ENCODE measurements at regions not wholly inside any gene's neighbourhood (a gene's known extent, or its start where the extent isn't known, plus 50 kb on each side); places are given as distances from the start of the nearest gene placed in this dataset.

DNA sequence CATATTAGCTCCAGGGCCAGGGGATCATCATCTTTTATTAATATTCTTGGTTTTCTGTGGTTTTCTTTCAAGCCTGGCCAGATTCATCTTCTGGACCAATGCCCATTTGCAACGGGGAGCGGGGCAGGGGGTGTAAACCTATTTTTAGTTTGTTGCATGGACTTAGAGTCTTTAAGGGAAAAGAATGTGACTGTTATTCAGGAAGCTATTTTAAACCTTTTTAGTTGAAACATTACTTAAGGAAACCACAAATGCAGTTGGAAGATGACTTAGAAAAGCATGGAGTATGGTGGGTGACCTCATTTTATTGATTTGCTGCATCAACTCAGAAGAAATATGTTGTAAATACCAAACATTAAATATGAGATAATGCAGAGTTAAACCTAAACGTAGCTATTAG is 368.4 kb upstream of the E2F7 start:
- DNase-seq (ENCODE audit: low spot score), result no peak
- in situ Hi-C loops (cut with MboI; ENCODE audit: low pct_unique_long_range_greater_than_20kb, low sequenced_read_pairs, unreplicated experiment), result no loop called here
- TF ChIP-seq, protein P1, sequence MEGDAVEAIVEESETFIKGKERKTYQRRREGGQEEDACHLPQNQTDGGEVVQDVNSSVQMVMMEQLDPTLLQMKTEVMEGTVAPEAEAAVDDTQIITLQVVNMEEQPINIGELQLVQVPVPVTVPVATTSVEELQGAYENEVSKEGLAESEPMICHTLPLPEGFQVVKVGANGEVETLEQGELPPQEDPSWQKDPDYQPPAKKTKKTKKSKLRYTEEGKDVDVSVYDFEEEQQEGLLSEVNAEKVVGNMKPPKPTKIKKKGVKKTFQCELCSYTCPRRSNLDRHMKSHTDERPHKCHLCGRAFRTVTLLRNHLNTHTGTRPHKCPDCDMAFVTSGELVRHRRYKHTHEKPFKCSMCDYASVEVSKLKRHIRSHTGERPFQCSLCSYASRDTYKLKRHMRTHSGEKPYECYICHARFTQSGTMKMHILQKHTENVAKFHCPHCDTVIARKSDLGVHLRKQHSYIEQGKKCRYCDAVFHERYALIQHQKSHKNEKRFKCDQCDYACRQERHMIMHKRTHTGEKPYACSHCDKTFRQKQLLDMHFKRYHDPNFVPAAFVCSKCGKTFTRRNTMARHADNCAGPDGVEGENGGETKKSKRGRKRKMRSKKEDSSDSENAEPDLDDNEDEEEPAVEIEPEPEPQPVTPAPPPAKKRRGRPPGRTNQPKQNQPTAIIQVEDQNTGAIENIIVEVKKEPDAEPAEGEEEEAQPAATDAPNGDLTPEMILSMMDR (IDR thresholded peaks at IDR 0.05; ENCODE audit: extremely low read depth, insufficient read depth, missing control alignments), result no peak

GRCh38 chr12:77429426-77429825 is 364.1 kb upstream of the E2F7 start:
- in situ Hi-C loops (cut with MboI; ENCODE audit: low pct_unique_long_range_greater_than_20kb, low sequenced_read_pairs, unreplicated experiment), result no loop called here
- DNase-seq (ENCODE audit: low spot score), result no peak
- TF ChIP-seq, protein P1 (IDR thresholded peaks at IDR 0.05; ENCODE audit: extremely low read depth, insufficient read depth, missing control alignments), result no peak

GRCh38 chr12:77421152-77421551 is 355.8 kb upstream of the E2F7 start:
- in situ Hi-C loops (cut with MboI; ENCODE audit: low pct_unique_long_range_greater_than_20kb, low sequenced_read_pairs, unreplicated experiment), result no loop called here
- no peak for DNase-seq (ENCODE audit: low spot score)
- TF ChIP-seq, protein P1 (IDR thresholded peaks at IDR 0.05; ENCODE audit: extremely low read depth, insufficient read depth, missing control alignments), result no peak

- DNase-seq (ENCODE audit: low spot score), result no peak
- TF ChIP-seq, protein P1 (IDR thresholded peaks at IDR 0.05; ENCODE audit: extremely low read depth, insufficient read depth, missing control alignments), result no peak
- in situ Hi-C loops (cut with MboI; ENCODE audit: low pct_unique_long_range_greater_than_20kb, low sequenced_read_pairs, unreplicated experiment), result no loop called here
Observed at GRCh38 chr12:77409551-77409950, 344.2 kb upstream of the E2F7 start.

DNA sequence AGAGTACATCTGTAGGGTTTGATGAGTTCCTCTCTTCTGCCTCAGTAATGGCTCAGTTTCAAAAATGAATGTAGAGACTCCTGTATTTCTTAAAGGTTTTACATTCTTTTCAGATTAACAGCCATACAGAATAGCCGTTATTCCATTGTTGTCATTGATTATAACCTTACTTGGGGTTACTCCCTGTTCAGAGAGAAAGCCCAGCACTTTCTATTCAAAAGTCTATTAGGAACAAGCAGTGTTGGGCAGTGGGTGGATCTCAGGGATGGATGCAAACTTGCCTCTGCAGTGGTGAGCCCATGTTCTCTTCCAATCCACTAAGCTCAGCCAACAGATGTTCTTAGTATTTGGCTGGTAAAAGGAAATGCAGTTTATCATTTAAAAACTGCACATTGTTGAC is 342.6 kb upstream of the E2F7 start:
- in situ Hi-C loops (cut with MboI; ENCODE audit: low pct_unique_long_range_greater_than_20kb, low sequenced_read_pairs, unreplicated experiment), result no loop called here
- TF ChIP-seq, protein P1 (IDR thresholded peaks at IDR 0.05; ENCODE audit: extremely low read depth, insufficient read depth, missing control alignments), result no peak
- DNase-seq (ENCODE audit: low spot score), result no peak

DNA sequence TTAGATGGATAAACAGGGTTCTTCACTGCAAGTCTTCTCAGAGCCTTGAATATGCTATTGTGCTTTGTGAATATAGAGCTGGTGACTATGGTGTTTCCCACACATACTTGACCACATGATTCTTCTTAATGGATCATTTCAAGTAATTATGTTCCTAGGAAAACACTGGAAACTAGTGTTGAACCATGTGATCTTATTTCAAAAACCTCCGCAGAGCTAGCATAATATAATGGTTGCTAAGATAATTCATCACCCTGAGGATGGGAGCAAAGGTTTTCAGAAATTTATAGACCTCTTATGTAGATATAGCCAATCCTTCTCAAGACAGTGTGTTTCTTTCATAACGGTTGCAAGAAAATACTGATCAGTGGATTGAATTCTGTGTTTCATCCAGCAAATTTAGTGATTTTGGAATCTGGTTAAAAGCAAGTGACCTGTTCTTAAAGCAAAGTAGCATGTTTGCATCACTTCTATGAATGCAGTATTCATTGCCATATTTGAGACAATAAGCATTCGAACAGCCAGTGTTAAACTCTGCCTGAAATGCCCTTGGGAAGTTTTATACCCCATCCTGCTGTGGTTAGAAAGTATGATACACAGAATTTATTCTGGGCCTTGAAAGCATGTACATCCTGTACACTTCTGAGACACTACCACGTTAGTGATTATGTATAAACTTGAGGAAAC is 341.0 kb upstream of the E2F7 start:
- TF ChIP-seq, protein P1 (IDR thresholded peaks at IDR 0.05; ENCODE audit: extremely low read depth, insufficient read depth, missing control alignments), result no peak
- DNase-seq (ENCODE audit: low spot score), result no peak
- in situ Hi-C loops (cut with MboI; ENCODE audit: low pct_unique_long_range_greater_than_20kb, low sequenced_read_pairs, unreplicated experiment), result no loop called here
